Islet of Langerhans (tissue), 1 donor: ENCODE measurements at regions not wholly inside any gene's neighbourhood (a gene's known extent, or its start where the extent isn't known, plus 50 kb on each side); places are given as distances from the start of the nearest gene placed in this dataset.
"Not testable (repeated sequence)": the region's sequence is repeated elsewhere in the genome, so short reads cannot be mapped to it uniquely, and the experiment has no call there.

Experiments
- FAIRE-seq: peaks from one replicate; lab custom pipeline; 2011; peaks lifted over from hg19 to GRCh38; lab: Jason Lieb, UNC

DNA sequence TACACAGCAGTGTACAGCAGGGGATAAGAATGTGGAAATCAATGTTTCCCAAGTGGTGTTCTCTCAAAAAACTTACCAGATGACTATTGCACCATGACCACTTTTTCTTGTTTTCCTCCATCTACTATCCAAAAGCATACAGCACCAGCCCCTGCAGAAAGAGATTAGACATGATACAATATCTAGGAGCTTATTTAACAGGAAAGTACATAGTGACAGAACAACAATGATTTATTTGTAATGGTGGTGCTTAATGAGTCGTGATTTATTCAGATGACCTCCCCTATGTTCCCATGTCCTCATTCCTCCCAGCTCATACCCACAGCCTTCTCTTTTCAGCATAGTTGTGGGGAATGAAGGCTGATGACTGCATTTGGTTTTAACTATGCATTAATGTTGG lies 413.6 kb downstream of the BTG1 start:
- no peak for FAIRE-seq

DNA sequence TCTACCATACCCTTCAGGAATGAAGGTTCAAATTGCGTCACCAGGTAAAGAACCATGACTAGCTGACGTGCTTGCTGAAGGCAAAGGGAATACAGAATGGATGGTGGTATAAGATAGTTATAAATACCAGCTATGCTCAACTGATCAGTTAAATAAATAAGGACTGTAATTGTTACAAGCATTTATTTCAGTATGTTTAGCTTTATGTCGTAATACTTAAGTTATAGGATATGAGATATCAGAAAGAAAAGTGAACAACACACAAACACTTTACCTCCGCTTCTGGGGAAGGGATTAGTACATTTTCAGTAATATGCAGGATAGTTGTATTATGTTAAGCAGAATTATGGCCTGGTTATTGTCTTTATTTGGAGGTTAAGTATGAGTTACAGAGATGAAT lies 416.1 kb downstream of the BTG1 start:
- no peak for FAIRE-seq

DNA sequence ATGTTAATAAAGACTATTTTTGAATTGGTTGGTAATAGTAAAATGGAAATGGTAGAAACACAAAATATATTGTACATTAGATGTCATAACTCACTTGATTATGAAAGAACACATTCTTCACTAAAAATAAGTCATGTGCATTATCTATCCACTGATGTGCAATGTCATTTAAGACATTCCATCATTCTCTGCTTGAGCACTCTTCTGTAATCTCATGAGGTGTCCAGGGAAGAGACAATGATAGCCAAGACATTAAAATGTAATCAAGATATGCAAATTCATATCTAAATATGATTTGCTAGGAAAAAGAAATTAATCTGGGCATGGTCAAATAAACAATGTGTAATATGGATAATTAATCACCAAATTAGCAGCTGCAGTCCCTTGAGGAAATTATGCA lies 422.5 kb downstream of the BTG1 start:
- no peak for FAIRE-seq

DNA sequence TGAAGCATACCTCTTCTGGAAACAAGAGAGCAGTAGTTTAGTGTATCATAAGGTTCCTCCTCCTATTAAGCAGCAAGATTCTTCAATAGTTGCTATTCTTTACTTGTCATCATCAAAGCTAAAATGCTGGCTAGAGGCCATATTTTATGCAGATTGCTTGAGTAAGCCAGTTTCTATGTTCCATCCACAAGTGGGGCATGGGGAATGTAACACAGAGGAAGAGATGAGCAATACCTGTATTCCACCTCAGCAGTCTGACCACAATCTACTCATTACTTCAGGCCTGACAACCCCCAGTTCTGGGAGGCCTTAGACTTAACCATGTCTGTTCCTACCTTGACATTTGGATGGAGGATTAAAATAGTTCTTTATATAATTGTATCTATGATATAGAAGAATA lies 423.6 kb downstream of the BTG1 start:
- FAIRE-seq, result no peak

DNA sequence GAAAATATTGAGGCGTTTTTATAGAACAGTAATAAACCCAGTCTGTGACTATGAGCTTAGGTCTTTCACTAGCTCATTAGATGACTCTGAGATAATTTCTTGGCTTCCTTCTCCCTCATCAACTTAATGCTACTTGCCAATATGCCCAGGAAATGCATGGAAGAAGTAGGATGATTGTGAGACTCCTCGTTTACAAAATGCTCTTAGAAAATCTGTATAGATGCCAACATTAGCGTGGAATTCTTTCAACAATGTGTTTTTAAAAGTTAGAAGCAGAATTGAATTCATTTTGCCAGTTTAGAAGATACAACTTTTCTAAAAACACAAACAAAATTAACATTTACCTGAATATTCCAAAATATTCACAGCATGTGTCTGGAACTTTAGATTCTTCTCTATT lies 424.6 kb downstream of the BTG1 start:
- FAIRE-seq, result no peak

DNA sequence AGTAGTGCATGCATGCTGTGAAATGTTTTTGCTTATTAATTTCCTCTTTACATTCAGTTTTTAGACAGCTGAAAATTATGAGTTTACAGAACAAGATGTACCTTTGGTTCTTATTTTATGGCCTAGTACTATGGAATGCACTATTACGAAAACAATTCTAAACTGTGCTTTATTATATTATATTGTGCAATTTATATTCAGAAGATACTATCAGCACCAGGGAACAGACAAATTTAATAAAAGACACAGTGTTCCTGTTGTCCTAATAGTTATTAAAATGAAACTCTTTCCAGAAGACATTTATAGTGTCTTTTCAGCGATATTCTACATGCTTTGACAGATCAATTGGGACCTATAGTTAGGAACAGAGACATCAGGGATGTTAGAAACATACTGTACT lies 427.3 kb downstream of the BTG1 start:
- FAIRE-seq, result no peak

DNA sequence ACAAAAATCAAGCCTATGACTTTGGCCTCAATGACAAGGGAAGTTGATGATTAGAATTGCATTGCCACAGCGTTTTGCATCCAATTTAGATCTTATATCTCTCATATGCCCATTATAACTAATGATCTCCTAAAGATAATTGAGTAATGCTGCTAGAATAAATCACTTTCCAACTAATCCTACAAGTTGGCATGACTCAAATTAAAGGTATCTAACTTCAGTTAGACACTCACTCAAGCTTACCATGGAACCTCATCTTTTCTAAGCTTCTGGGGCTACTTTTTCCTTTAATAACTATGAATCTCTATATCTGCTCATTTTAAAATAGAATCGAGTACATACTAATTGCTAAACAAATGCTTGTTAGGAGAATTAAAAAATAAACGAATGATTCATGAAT lies 427.8 kb downstream of the BTG1 start:
- no peak for FAIRE-seq

DNA sequence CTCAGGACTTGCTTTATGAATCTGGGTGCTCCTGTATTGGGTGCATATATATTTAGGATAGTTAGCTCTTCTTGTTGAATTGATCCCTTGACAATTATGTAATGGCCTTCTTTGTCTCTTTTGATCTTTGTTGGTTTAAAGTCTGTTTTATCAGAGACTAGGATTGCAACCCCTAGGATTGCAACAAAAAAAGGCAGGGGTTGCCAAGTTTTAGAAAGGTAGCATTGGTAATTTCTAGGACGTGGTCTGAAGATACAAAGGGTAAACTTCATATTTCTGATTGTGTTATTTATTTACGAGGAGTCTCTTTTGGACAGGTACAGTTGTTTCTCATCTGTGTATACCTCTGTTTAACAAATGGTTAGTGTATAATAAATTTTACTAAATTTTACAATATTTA lies 433.7 kb downstream of the BTG1 start:
- FAIRE-seq, result not testable (repeated sequence)

DNA sequence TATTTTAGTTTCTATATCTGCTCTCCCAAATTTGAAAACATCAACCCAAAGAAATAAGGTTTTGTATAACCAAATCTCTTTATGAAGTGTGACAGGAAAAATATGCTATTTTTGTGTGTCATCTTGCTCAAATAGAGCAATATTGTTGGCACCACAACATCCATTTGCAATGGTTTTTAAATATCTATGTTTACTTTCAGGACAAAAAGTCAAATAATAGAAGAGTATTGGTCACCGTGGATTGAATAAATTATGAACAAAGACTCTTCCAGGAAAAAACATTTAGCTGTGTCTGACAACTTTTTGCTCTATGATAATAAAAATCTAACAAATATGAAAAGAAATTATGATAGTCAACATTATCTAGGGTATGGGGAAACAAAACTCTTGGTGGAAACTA lies 439.2 kb downstream of the BTG1 start:
- FAIRE-seq, result no peak

DNA sequence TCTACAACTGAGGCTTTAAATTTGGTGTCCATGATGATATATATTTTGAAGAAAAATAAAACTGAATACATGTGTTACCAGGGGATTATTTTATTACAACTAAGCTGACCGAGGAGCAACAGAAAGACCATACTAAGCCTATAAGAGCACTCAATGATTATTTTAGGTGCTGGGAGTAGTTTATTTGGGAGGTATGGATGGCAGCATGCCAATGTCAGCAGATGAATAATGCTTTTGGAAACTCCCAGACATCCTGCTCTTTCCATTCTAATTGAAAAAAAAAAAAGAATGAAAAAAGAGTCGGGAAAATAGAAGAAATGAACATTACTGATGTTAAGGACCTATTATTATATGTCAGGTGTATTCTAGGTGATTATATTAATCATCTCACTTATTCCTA lies 441.2 kb downstream of the BTG1 start:
- FAIRE-seq, result no peak

DNA sequence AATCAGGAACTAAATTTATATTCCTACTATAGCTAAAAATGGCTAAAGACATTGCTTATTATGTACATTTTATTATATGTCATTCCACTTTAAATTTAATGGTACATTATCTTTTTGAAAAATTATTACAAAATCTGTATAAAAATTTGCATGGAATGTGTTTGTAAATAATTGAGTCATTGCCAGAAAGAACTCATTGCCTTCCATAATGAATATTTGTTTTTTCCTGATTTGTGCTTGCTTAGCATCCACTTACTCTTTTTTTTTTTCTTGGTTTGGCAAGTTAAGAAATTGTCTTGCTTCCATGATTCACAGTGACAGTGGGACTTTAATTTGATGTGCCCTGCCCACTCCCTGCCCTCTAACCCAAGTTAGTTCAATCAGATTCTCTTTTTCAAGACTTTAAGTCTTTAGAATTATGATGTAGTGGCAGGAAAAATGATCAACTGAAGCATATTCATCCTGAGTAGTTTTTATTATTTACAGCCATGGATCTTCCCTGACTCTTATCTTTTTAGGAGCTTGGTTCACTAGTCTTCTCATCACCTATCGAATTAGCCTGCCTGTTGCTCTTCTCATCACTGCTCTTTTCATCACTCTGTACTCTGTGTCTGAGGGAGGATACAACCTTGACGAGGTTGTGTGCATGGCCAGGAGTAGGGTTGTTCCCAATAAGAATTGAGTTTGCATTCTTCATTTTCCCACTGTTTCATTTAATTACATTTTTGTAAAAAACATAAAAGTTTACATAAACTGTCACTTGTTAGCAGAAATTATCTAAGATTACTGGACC lies 442.0 kb downstream of the BTG1 start:
- FAIRE-seq, result no peak

DNA sequence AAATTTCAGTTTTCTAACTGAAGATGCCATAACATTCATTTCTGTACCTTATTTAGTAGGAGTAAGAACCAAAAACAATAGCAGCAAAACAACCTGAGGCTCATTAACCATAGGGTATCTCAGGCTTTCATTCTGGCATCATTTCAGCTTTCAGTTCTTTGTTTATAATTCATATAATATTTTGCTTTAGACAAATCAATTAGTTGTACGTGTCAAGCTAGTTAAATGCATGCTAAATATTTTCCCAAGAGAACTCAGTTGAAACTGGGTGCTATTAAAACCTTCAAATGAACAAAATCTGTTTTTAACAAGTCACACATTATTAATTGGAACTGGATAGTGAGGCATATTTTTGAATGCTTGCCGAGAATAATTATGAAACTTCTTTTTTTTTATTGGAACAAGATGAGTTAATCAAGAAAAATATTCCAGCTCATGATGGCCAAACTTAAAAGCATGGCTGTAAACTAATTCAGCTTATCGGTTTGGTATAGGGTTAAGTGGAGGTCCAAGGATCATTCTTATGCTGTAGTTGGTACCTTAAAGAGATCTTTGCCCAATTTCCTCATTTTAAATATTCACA lies 442.7 kb downstream of the BTG1 start:
- no peak for FAIRE-seq

DNA sequence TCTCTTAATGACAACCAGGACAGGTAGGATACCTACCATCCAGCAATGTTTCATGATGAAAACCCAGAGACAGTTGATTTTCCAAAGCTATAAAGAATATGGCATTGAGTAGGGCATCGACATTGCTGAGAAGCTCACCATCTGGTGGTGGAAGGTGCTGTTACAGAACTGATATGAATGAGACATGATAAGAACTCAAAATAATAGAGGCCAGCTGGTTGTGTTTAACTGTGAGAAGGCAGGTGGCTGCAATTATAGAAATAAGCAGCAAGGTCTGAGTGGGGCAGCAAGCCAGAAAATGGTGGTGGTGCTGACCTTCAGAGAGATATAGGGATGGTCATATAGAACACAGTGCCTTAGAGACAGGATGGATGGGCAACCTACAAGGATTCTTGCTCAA lies 449.7 kb downstream of the BTG1 start:
- FAIRE-seq, result no peak

DNA sequence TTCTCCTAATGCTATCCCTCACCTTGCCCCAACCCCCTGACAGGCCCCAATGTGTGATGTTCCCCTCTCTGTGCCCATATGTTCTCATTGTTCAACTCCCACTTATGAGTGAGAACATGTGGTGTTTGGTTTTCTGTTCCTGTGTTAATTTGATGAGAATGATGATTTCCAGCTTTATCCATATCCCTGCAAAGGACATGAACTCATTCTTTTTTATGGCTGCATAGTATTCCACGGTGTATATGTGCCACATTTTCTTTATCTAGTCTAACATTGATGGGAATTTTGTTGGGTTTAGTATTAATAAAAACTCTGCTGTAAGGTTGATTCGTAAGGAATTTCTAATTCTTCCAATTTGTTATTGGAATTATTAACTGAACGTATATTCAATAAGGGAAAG lies 450.2 kb downstream of the BTG1 start:
- FAIRE-seq, result not testable (repeated sequence)

DNA sequence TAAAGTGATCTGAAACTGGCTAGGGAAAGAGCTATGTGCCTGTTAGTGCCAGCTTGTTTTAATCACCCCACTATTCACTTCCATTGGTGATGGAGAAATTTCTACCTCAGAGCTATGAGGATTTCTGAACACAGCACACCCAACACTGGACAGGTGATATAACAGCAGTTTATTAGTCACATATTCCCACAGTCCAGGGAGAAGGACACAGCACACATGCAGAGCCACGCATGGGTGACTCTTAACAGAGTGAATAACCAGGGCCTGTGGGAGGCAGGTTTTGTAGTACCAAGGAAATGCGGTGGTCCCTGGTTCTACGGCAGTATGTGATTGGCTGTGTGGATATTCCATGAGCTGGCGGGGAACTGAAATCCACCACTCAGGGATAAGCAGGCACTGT lies 455.1 kb downstream of the BTG1 start:
- no peak for FAIRE-seq

DNA sequence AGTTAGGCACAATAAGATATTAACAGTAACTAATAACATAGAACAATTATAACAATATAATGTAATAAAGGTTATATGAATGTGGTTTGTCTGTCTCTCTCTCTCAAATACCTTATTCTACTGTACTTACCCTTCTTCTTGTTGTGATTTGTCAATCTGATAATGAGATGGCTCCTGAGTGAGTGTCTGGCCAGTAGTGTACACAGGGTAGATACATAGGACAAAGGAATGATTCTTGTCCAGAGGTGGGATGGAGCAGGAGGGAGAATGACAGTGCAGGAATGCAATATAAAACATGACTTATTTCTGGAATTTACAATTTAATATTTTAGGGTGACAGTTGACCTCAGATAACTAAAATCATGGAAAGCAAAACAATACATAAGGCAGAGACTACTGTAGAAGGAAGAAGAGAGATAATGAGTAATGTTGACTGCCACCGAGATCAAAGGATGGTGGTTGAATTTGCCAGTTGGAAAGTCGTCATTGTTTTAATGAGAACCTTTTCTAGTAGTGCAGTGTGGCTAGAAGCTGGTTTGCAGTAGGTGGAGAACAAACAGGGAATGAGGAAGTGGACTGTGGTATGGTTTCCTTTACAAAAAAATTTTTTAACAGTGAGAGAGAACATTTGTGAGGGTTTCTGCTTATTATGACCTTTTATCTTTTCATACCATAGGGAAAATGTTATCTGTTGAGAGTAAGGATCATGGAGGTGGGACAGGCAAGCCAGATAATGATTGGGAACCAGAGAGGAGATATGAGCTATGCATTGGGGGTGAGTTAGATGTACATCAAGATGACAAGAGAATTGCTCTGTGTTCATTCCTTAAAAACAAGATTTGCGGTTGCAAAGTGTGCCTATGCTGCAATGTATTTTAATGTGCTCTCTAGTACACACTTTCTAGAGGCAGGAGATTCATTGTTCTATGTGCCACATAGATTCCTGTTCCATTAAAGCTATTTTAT lies 458.3 kb downstream of the BTG1 start:
- no peak for FAIRE-seq

DNA sequence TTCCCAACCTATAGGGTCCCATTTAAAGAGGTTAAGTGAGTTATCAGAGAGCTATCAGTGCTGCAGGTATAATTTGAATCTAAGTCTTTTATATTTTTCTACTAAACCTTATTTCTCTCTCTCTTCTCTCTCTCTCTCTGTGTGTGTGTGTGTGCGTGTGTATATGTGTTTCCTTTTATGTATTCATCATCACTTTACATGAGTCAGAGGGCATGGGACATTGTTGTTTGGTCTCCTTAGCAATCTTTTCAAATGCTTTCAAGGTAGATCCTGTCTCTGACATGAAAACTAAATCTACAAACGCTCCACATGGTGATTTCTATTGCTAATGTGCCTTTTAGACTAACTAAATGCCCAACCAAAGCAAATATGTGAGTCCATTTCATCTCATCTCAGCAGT lies 459.7 kb downstream of the BTG1 start:
- peak; percentile 85 for FAIRE-seq

DNA sequence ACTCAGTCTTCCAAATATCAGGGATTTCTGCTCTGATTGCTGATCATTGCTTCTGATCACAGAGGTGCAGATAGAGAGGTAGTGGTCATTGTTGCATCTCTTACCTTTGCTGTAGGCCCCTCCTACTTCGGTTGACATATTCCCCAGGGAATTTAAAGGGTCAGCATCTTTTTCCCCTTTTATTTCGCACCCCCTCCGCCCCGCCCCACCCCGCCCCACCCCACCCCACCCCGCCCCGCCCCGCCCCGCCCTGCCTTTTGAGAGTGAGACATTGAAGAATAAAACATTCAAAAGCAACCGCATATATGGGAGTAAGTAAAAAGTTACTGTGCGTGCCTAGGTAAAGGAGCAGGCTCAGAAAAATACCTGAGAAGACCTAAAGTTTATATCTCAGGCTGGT lies 463.9 kb downstream of the BTG1 start:
- FAIRE-seq, result no peak

DNA sequence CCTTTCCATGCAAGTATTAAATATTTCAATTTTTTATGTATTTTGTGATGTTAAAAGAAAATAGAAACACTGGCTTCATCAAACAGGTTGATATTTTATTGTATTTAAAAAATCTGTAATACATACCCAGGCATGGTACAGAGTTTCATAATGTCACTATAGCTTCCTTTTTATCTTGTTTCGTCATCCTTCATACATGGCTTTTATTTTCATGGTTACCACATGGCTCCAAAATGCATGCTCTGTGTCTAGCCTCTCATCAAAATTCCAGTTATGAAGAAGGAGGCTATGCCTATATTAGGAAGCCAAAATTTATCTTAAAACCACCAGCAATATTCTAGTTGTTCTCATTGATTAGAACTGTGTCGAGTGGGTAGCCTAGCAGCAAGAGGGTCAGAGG lies 464.8 kb downstream of the BTG1 start:
- FAIRE-seq, result no peak

DNA sequence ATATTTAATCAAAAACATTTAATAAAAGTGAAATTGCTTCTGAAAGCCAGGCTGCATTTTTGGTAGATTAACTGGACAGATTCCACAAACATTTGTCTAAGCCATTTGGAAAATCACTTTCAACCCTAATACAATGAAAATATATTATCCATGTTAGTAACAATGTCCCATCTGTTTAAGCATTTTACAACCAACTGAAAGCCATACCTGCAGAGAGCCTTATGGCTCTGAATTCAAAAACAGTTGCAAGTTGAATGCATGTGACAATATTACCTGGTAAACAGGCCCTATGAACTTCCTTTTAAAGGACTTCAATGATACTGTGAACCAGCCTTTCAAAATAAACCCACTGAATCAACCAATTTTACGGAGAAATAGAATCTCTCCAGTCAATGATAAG lies 468.1 kb downstream of the BTG1 start:
- FAIRE-seq, result no peak

DNA sequence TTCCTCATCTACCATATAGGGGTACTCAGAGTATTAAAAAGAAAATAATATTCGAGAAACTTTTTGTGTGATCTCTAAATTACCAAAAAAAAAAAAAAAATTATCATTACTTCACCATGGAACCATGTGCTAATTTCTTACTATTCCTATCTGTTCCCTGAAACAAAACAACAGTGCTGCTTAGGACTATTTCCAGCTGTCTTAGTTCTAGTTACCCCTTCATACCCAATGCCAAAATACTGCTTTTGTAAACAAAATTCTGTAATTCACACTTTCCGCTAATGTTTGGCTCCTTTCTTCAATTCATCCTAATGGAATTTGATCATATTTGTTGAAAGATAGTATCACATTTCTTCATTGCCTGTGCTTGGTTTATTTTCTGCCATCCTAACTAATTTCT lies 470.2 kb downstream of the BTG1 start:
- FAIRE-seq, result no peak

DNA sequence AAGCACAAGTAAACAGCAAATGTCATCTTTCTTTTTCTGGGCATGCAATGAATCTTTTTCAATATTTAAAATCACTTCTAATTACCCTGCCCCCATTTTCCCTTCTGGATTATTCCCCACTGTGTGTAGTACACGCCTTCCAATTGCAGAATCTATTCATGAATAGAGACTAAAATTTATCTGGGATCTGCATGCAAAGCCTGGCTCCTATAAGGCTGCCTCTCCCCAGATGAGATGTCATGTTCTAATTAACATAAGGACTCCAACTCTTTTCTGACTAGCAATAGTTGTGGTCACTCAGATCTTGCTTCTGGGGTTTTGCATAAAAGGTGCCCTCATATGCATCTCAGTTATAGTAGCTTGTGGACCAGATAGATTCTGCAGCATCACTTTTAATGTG lies 473.5 kb downstream of the BTG1 start:
- FAIRE-seq, result no peak

DNA sequence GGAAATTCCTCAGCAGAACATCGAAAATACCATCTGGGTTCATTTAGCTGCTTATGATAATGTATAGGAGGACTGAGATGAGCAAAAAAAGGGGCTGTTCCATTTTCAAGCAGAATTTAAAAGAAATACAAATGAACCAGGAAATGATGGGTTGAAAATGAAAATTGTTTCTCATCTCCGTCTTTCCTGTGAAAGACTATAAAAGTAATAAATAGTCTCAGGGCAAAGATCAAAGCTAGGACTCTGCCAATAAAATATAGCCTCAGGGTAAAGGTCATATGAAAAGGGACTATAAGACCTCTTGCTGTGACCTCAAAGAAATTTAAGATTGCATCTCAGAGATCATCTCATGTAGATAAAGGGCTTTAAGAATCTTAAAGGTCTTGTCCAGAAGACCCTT lies 478.0 kb downstream of the BTG1 start:
- no peak for FAIRE-seq
